HEK293 (cell line): ENCODE measurements at regions not wholly inside any gene's neighbourhood (a gene's known extent, or its start where the extent isn't known, plus 50 kb on each side); places are given as distances from the start of the nearest gene placed in this dataset.

ENCODE experiments used
- BCL11A ChIP-seq: fragments of 450-650 bp; formaldehyde crosslinking; IDR thresholded peaks from 2 replicates; pipeline ENCODE4 v1.5.1; 2016; ENCODE audit warnings: low read depth, missing biosample characterization, missing genetic modification characterization
- GLIS2 ChIP-seq: fragments of 450-650 bp; formaldehyde crosslinking; IDR thresholded peaks from 2 replicates; pipeline ENCODE4 v1.5.1; 2016; ENCODE audit warnings: missing biosample characterization, missing genetic modification characterization
- TCF7L2 ChIP-seq: IDR thresholded peaks from 2 replicates; pipeline ENCODE4 v1.6.1; 2011; ENCODE audit warnings: low read depth, mild to moderate bottlenecking, inconsistent platforms, low read length, moderate library complexity, borderline replicate concordance
- TRIM28 ChIP-seq: IDR thresholded peaks from 2 replicates; pipeline ENCODE4 v1.6.1; 2011; ENCODE audit warnings: low read length, control low read depth, borderline replicate concordance
- ZFP41 ChIP-seq: fragments of 450-650 bp; formaldehyde crosslinking; IDR thresholded peaks from 2 replicates; pipeline ENCODE4 v1.5.1; 2016; ENCODE audit warnings: missing biosample characterization, missing genetic modification characterization, borderline replicate concordance
- ZNF121 ChIP-seq: fragments of 450-650 bp; formaldehyde crosslinking; IDR thresholded peaks from 2 replicates; pipeline ENCODE4 v1.5.1; 2016; ENCODE audit warnings: missing biosample characterization, missing genetic modification characterization
- ZNF214 ChIP-seq: fragments of 450-650 bp; formaldehyde crosslinking; IDR thresholded peaks from 2 replicates; pipeline ENCODE4 v1.5.1; 2017; ENCODE audit warnings: missing biosample characterization, mild to moderate bottlenecking, missing genetic modification characterization, borderline replicate concordance
- ZNF530 ChIP-seq: fragments of 450-650 bp; formaldehyde crosslinking; IDR thresholded peaks from 2 replicates; pipeline ENCODE4 v1.5.1; 2016; ENCODE audit warnings: low read depth, missing biosample characterization, missing genetic modification characterization
- ZNF621 ChIP-seq: fragments of 450-650 bp; formaldehyde crosslinking; IDR thresholded peaks from 2 replicates; pipeline ENCODE4 v1.5.1; 2017; ENCODE audit warnings: missing biosample characterization, missing genetic modification characterization
- ZNF629 ChIP-seq: fragments of 450-650 bp; formaldehyde crosslinking; IDR thresholded peaks from 2 replicates; pipeline ENCODE4 v1.5.1; 2017; ENCODE audit warnings: missing biosample characterization, missing genetic modification characterization
- TF ChIP-seq, protein P1 (sequence below): fragments of 450-650 bp; formaldehyde crosslinking; IDR thresholded peaks from 2 replicates; pipeline ENCODE4 v1.5.1; 2016; ENCODE audit warnings: missing biosample characterization, missing genetic modification characterization
- TF ChIP-seq, protein P2 (sequence below): fragments of 450-650 bp; formaldehyde crosslinking; IDR thresholded peaks from 2 replicates; pipeline ENCODE4 v1.5.1; 2016; ENCODE audit warnings: missing biosample characterization, missing genetic modification characterization
- TF ChIP-seq, protein P3 (sequence below): fragments of 450-650 bp; formaldehyde crosslinking; IDR thresholded peaks from 2 replicates; pipeline ENCODE4 v1.5.1; 2017; ENCODE audit warnings: missing biosample characterization, missing genetic modification characterization

DNA sequence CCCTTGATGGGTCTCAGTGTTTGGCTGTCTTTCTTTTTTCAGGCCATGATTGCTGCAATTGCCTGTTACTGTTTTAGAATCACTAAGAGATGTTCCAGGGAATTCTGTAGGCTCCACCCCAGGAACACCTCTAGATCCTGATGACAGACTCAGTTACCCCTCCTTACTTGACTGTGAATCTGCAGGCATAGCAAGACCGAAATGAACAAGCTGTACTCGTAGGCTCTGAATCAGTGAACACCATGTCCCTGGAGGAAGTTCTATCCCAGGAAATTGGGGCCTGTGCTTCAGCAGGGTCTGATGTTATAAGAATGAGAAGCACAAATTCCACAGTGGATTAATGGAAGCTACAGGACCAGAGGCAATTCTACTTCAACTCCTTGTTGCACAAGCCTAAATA lies 148.6 kb downstream of the COPS8 start:
- TF ChIP-seq ZFP41 (tag by site-specific recombination) (no peak), GLIS2 (no peak), ZNF121 (tag by site-specific recombination) (no peak), BCL11A (no peak), TCF7L2 (no peak), ZNF214 (tag by site-specific recombination) (no peak), TRIM28 (no peak), ZNF530 (tag by site-specific recombination) (no peak), ZNF621 (no peak), ZNF629 (no peak)
- TF ChIP-seq, protein P1, sequence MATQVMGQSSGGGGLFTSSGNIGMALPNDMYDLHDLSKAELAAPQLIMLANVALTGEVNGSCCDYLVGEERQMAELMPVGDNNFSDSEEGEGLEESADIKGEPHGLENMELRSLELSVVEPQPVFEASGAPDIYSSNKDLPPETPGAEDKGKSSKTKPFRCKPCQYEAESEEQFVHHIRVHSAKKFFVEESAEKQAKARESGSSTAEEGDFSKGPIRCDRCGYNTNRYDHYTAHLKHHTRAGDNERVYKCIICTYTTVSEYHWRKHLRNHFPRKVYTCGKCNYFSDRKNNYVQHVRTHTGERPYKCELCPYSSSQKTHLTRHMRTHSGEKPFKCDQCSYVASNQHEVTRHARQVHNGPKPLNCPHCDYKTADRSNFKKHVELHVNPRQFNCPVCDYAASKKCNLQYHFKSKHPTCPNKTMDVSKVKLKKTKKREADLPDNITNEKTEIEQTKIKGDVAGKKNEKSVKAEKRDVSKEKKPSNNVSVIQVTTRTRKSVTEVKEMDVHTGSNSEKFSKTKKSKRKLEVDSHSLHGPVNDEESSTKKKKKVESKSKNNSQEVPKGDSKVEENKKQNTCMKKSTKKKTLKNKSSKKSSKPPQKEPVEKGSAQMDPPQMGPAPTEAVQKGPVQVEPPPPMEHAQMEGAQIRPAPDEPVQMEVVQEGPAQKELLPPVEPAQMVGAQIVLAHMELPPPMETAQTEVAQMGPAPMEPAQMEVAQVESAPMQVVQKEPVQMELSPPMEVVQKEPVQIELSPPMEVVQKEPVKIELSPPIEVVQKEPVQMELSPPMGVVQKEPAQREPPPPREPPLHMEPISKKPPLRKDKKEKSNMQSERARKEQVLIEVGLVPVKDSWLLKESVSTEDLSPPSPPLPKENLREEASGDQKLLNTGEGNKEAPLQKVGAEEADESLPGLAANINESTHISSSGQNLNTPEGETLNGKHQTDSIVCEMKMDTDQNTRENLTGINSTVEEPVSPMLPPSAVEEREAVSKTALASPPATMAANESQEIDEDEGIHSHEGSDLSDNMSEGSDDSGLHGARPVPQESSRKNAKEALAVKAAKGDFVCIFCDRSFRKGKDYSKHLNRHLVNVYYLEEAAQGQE = no peak
- TF ChIP-seq, protein P2, sequence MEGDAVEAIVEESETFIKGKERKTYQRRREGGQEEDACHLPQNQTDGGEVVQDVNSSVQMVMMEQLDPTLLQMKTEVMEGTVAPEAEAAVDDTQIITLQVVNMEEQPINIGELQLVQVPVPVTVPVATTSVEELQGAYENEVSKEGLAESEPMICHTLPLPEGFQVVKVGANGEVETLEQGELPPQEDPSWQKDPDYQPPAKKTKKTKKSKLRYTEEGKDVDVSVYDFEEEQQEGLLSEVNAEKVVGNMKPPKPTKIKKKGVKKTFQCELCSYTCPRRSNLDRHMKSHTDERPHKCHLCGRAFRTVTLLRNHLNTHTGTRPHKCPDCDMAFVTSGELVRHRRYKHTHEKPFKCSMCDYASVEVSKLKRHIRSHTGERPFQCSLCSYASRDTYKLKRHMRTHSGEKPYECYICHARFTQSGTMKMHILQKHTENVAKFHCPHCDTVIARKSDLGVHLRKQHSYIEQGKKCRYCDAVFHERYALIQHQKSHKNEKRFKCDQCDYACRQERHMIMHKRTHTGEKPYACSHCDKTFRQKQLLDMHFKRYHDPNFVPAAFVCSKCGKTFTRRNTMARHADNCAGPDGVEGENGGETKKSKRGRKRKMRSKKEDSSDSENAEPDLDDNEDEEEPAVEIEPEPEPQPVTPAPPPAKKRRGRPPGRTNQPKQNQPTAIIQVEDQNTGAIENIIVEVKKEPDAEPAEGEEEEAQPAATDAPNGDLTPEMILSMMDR (tag by site-specific recombination) = no peak
- TF ChIP-seq, protein P3, sequence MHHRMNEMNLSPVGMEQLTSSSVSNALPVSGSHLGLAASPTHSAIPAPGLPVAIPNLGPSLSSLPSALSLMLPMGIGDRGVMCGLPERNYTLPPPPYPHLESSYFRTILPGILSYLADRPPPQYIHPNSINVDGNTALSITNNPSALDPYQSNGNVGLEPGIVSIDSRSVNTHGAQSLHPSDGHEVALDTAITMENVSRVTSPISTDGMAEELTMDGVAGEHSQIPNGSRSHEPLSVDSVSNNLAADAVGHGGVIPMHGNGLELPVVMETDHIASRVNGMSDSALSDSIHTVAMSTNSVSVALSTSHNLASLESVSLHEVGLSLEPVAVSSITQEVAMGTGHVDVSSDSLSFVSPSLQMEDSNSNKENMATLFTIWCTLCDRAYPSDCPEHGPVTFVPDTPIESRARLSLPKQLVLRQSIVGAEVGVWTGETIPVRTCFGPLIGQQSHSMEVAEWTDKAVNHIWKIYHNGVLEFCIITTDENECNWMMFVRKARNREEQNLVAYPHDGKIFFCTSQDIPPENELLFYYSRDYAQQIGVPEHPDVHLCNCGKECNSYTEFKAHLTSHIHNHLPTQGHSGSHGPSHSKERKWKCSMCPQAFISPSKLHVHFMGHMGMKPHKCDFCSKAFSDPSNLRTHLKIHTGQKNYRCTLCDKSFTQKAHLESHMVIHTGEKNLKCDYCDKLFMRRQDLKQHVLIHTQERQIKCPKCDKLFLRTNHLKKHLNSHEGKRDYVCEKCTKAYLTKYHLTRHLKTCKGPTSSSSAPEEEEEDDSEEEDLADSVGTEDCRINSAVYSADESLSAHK (tag by site-specific recombination) = no peak
